ENCODE measurements at regions not wholly inside any gene's neighbourhood (a gene's known extent, or its start where the extent isn't known, plus 50 kb on each side); places are given as distances from the start of the nearest gene placed in this dataset.

DNA sequence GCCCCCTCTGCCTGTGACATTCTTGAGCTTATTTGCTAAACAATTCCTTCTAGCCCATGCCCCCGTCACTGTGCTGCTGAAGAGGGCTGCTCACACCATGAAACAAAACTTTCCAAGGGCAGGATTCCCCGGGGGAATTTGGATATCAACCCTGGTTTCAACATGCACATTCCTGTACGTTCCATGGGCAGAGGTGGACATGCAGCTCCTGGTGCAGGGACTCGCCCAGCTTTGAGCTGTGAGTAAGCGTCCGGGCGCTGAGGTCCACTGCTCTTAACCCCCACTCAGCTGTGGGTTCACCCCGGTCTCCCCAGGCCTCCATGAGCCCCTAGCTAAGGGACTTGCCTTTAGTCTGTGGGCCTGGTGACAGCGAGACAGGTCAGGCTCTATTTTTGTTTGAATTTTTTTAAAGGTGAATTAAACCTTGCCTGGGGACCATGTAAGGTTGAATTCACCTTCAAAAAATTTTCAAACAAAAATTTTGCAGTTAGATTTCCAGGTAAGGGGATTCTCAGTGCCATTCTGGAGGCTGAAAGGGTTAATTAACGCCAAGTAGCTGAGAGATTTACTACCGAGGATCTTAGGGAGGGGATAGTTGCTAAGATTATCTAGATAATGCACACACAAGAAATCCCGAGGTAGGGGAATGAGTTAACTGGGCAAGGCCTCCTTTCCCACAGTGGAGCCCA, 70.3 kb upstream of the SLC22A23 start:
- no peak for DNase-seq (ENCODE audit: low spot score)

DNA sequence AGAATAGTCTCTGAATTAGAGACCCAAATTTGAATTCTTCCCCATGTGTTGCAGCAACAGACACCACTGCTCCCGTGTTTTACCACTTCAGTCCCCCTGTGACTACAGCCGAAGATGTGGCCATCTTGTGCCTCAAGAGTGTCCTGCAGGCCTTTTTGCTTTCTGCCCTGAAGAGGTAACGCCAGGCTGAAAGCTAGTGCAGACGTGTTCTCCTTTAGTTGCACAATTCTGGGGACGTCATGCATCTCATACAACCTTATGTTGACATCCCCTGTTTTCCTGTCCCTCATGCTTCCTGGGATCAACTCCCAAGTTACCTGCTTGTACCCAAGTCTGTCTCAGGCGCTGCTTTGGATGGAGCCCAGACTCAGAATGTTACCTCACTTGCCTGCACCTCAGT, 69.1 kb upstream of the SLC22A23 start:
- DNase-seq (ENCODE audit: low spot score), result no peak

DNA sequence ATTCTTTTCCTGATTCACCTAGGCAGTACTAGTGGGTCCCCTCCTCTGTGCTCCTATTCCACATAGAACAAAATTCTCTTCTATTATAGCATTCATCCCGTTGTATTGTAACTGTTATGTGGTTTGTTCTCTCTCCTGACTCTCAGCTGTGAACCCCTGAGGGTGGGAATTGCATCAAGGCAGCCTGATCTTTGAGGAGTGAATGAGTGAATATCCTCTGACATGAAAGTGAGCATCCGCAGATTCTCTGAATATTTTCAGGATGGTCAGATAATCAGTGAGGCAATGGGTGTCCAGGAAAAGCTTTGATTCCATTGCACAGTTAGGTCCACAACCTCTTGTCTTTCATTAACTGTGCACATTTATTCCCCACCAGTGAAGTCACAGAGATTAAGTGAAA, 67.6 kb upstream of the SLC22A23 start:
- DNase-seq (ENCODE audit: low spot score), result no peak

DNA sequence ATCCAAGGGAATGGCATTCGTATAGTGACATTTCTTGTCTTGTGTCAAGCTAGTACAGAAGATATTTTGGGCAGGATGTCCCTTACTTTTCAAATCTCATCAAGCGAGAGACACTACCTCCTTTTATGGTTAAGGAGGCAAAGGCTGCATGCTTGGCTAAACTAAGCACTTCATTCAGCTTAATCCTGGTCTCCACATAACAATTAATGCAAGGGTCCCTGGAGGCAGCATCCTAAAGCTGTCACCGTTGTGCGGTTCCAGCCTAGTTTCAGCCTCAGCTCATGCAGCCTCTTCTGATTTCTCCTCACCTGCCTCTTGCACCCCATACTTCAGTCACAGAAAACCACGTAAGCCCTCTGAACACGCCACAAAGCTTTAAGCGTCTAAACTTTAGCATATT, 67.1 kb upstream of the SLC22A23 start:
- no peak for DNase-seq (ENCODE audit: low spot score)

DNA sequence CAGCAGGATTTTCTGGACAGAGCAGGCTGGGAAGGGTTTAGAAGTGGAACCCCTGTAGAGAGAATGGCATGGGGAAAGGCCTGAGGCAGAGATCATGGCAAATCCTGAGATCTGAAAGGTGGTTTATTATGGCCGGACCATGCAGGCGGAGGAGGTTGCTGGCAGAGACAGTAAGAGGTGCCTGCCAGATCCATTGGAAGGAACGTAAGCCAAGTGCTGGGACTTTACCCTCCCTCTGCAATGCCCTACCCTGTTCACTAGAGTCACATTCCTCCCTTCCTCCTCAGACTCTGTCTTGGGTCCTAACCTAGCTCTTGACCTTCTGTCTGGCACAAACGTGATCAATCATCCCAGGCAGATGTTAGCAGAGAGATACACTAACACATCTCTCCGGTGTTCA, 66.4 kb upstream of the SLC22A23 start:
- DNase-seq (ENCODE audit: low spot score), result no peak

DNA sequence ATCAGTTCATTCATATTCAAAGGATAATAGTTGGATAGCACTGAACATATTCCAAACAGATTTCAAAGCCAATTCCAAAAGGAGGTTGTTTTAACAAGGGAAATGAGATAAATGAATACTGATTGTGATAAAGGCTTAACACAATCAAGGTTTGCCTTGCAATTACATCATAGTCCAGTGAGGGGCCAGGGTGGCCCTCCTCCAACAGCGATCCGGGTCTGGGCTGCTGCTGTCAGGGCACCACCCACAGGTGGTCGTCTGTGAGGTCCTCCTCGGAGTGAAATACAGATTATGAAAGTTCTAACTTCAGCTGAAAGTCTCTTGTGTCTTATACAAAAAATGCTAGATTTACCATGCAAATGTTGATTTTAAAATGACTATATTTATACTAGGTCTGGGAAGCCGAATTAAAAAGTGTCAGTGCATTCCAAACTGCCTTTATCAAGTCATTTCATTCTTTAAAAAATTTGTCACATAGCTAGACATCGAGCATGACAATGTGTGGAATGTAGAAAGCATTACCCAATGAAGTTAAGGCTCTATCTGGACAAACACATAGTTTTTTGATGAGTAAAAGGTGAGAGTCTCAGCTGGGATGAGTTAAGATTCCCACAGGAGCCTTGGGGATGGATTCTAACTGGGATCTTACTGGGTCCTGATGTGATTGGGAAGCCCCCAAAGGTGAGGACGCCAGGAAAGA, 65.9 kb upstream of the SLC22A23 start:
- DNase-seq (ENCODE audit: low spot score), result no peak

DNA sequence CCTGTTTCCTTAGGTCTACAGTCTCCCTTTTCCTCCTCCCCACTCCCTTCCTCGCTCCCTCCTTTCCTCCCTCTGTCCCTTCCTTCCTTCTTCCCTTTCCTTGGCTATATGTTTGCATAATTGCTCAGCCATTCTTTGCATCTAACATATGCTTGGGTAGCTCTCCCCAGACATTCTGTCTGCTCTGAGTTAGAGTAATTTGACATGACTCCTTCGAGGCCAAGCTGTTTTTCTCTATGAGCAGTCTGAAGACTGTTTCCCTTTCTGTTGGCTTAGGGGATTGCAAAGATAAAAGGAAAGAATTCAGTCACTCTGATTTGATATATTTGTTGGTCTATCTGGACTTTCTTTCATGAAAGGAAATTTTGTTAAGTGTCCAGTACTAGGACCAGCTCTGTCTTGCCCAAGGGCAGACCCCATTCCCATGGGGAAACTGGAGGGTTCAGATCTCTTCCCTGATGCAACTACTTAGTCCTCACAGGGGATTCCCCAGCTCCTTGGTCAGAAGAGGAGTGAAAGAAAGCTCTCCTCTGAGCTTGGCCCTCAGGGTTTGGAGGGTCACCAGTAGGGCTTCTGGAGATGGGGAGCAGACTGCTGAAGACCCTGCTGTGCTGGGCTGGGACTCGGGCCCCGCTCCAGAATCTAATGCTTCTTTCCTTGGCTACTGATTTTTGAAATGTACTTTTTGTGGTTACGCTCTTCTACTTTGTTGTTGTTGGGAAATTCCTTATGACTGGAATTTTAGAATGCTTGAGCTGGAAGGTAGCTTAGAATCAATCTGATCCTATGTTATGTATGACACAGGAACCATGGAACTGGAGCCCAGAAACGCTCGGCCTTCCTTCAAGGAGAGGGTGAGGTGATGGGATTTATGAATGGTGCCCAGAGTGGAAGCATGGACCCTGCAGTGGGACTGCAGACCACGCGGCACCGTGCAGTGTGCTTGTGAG, 63.7 kb upstream of the SLC22A23 start:
- DNase-seq (ENCODE audit: low spot score), result no peak

DNA sequence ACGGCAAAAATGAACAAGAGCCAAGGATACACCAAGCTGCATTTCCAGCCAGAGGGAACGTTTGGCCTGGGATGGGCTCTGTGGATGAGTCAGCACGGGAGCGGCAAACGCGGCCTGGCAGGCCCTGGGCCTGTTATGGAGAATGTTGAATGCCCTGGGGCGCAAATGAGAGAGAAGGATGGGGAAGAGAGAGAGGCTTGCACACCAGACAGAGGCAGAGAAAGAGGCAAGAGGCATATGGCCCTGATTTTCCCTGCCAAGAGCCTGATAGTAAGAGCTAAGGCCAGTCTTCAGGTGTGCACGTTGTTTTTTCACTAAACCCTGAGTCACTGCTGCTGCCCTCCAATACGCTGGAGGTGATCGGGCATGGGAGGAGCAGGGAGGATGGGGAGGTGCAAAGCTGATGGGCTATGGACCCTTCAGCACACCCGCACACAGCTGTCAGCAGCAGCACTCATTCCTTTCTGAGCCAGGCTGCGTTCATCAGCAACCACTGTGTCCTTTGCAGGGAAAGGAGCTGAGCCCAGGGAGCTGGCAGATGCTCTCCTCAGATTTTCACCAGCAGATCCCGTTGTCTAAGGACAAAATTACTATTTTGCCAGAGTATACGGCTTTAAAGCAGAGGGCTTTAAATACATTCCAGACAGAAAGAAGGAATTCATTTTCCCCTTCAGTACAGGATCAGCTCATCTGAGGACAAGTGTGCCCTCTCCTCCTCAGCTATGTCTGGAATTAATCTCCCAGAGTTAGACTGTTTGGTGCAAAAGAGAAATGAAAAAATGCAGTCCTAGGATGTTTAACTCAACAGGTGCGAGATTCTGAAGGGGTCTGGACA, 61.7 kb upstream of the SLC22A23 start:
- no peak for DNase-seq (ENCODE audit: low spot score)

DNA sequence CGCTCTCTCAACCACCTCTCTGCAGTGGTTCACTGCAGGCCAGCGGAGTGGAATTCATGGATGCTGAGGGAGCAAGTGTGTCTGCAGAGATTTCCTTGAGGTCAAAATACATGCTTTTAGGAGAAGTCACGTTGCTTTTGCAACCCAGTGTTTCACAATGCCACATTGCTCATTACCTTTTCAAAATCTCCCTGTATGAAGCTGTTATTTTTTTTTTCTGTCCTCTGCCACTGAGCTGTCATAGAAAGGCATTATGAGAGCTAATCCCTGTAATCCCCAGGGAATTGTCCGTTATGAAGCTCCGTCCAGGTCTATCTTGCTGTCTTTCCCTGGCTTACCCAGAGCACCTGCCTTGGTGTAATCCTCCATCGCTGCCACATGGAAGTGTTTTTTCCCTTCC, 60.5 kb upstream of the SLC22A23 start:
- no peak for DNase-seq (ENCODE audit: low spot score)

DNA sequence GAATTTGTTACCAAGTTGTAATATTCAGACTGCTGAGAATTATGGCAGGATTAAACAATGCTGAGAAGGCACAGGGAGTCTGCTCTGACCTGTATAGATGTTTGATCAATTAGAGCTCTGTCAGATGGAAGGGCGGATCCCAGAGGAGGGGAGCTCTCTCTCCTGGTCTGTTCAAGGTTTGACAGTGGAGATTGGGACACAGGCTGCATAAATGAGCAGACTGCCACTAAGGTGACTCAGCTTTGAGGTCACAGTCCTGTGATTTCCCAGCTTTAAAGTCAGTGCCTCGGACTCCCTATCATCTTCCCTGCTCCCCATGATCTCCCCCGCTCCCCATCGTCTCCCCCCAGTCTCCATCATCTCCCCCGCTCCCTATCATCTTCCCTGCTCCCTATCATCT, 59.2 kb upstream of the SLC22A23 start:
- DNase-seq (ENCODE audit: low spot score), result no peak

DNA sequence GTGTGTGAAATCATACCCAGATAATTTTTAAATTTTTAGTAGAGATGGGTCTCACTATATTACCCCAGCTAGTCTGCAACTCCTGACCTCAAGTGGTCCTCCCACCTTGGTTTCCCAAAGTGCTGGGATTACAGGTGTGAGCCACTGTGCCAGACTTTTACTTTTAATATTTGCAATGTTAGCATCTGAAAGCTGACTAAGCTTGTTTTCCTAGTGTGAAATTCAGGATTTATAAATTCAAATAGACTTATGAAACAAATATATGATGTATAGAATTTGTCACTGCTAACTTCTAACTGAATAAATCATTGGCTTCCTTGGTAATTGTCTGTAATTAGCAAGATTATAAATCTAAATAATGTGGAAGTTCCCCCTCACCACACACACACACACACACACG, 58.8 kb upstream of the SLC22A23 start:
- no peak for DNase-seq (ENCODE audit: low spot score)

DNA sequence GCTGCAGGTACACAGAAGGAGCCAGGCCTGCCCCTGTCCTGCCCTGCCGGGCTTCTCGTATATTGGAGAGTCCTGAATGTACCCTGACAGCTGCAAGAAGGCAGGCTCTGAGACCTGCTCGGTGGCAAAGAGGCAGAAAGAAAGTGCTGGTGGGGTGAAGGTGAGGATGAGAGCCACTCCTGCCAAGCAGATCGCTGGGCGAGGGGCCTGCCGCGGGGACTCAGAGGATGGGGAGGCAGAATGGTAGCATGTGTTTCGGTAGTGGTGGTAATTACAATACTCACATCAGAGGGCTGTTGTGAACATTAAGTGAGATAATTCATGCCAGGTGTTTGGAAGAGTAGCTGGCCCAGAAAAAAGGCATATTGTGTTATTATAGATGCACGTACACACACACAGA, 56.6 kb upstream of the SLC22A23 start:
- DNase-seq (ENCODE audit: low spot score), result no peak

DNA sequence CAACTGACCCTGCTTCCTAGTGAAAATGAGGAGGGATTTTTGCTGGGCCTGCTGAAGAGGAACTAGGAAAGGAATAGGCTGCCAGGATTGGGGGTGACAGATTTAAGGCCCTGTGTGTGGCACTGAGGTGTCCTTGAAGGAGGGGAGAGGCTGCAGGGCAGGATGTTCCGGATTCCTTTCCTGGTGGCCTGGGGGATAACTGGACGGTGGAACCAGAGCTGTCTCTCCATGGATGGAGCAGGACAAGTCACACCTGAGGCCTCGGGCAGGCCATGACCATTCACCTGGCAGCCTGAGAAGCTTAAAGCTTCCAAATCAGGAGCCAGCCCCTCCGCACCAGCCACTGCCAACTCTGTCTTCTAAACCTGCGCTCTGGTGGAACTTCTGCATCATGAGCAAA, 56.0 kb upstream of the SLC22A23 start:
- no peak for DNase-seq (ENCODE audit: low spot score)

DNA sequence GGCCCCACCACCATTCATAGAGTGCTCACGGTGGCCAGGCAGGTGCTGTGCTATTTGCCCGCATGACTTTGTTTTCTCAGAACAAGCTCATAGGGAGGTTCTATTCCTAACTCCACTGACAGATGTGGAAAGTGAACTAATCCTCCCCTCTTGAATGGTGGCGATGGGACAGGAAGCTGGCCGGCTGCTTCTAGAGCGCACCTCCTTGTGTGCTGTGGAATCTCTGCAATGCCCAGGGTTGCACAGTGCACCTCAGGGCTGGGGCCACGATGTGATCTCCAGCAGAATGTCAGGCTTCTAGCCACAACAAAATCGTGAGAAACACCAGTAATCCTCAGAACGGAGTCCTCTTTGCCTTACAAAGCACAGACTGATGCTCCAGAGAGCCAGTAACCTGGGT, 53.8 kb upstream of the SLC22A23 start:
- DNase-seq (ENCODE audit: low spot score), result no peak

DNA sequence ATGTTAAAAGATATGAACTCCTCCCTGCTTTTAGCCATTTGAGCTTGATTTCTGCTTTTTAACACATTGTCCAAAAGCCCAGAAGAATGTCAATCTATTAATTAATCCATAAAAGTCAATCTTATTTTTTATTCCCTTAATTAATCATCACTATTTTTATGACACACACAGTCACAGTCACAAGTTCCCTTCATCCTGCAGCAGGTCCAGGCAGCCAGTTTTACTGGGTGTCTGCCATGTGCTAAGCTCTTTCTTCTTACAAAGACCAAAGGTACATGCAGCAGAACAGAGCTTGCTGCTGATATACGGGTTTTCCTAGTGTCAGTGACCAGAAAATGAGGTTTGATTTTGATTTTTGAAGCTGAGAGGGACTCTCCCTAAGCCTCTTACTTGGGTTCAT, 53.3 kb upstream of the SLC22A23 start:
- DNase-seq (ENCODE audit: low spot score), result no peak

DNA sequence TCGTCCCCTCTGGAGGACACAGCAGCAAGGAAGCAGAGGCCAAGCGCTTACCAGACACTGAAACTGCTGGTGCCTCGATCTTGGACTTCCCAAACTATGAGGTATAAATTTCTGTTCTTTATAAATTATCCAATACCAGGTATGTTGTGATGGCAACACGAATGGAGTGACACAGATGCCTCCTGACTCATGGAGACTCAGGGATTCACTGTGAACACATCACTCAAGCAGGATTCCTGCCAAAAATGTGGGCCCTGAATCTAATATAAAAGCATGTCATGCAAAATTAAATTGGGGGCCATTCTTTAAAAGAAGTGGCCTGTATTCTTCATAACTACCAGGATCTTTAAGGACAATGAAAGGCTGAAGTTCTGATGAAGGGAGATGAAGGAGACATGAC, 52.5 kb upstream of the SLC22A23 start:
- no peak for DNase-seq (ENCODE audit: low spot score)

DNA sequence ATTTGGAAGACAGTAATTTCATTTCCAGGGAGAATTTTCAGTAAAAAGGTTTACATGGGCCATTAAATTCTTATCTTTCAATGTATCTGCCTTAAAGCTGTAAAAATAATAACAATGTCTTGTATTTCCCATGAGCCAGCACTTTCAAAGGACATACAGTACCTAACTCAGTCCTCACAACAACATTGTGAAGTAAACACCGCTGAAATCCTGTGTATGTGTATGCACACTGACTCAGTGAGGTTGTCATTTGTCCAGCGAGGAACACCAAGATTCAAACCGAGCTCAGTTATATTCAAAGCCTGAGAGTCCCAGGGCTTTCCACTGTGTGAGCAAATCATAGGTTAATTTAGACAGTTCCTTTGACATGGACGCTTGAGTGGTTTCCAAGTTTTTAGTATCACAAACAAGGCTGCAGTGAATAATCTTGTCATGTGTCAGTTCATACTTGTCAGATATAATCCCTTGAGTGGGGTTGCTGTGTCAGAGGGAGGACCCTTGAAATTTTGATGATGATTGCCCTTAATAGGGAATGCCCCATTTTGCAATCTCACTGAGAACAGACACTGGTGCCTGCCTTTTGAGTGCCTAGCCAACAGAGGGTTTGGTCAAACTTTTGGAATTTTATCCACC, 50.0 kb upstream of the SLC22A23 start:
- no peak for DNase-seq (ENCODE audit: low spot score)
